CD8-positive, alpha-beta memory T cell (primary cell): ENCODE measurements at regions not wholly inside any gene's neighbourhood (a gene's known extent, or its start where the extent isn't known, plus 50 kb on each side); places are given as distances from the start of the nearest gene placed in this dataset.

Experiments
- CTCF ChIA-PET: fragments of 350-600 bp; sonication (Branson Sonifier 250); formaldehyde crosslinking; loops from one replicate; lab custom pipeline; 2021; ENCODE audit warnings: antibody characterized with exemption; lab: Charles Lee
- POLR2A ChIA-PET: fragments of 350-600 bp; sonication (Branson Sonifier 250); formaldehyde crosslinking; loops from one replicate; lab custom pipeline; 2021; ENCODE audit warnings: antibody characterized with exemption; lab: Charles Lee
- DNase-seq, 5 donors: peaks; one replicate each; pipeline versions ENCODE4 v3.0.0 to v3.0.0-alpha.2; 2020 to 2022; ENCODE audit warnings: mixed read lengths in 1 of 5
- H3K27ac ChIP-seq: one replicate; pipeline ENCODE4 v1.7.0; 2013; ENCODE audit warnings: low read depth, mild to moderate bottlenecking, low read length, moderate library complexity
- H3K27me3 ChIP-seq: 2 replicates; pipeline ENCODE4 v1.7.0; 2013; ENCODE audit warnings: low read length, mild to moderate bottlenecking; ENCODE audit not compliant: insufficient read depth, poor library complexity, severe bottlenecking
- H3K36me3 ChIP-seq: 2 replicates; pipeline ENCODE4 v1.7.0; 2013; ENCODE audit warnings: mild to moderate bottlenecking, low read length, moderate library complexity; ENCODE audit not compliant: insufficient read depth
- H3K4me1 ChIP-seq: 2 replicates; pipeline ENCODE4 v1.7.0; 2013; ENCODE audit warnings: mild to moderate bottlenecking, low read length, moderate library complexity; ENCODE audit not compliant: insufficient read depth
- H3K4me3 ChIP-seq: 2 replicates; pipeline ENCODE4 v1.7.0; 2013; ENCODE audit warnings: mild to moderate bottlenecking, low read length
- H3K9me3 ChIP-seq: 2 replicates; pipeline ENCODE4 v1.7.0; 2013; ENCODE audit warnings: mild to moderate bottlenecking, low read length
- H3K27ac Mint-ChIP-seq, 8 donors: one replicate each; pipeline ENCODE4 v1.8.0; 2020 to 2021; ENCODE audit warnings: mixed read lengths in 8 of 8, mild to moderate bottlenecking in 6 of 8, inconsistent platforms in 3 of 8, moderate library complexity in 3 of 8
- H3K27me3 Mint-ChIP-seq, 2 donors: one replicate each; pipeline ENCODE4 v1.8.0; 2020 to 2021; ENCODE audit warnings: mixed read lengths in 2 of 2, mild to moderate bottlenecking in 1 of 2, moderate library complexity in 1 of 2
- H3K36me3 Mint-ChIP-seq, 3 donors: one replicate each; pipeline ENCODE4 v1.8.0; 2020 to 2021; ENCODE audit warnings: mixed read lengths in 3 of 3, inconsistent platforms in 1 of 3, mild to moderate bottlenecking in 1 of 3
- H3K4me1 Mint-ChIP-seq, 3 donors: one replicate each; pipeline ENCODE4 v1.8.0; 2020 to 2021; ENCODE audit warnings: mixed read lengths in 3 of 3, inconsistent platforms in 1 of 3, mild to moderate bottlenecking in 1 of 3
- H3K4me3 Mint-ChIP-seq, 7 donors: one replicate each; pipeline ENCODE4 v1.8.0; 2020 to 2021; ENCODE audit warnings: mixed read lengths in 7 of 7, mild to moderate bottlenecking in 6 of 7, moderate library complexity in 4 of 7, inconsistent platforms in 2 of 7
- H3K9me3 Mint-ChIP-seq, 5 donors: one replicate each; pipeline ENCODE4 v1.8.0; 2020 to 2022; ENCODE audit warnings: mixed read lengths in 5 of 5, mild to moderate bottlenecking in 3 of 5, moderate library complexity in 2 of 5, inconsistent platforms in 1 of 5

DNA sequence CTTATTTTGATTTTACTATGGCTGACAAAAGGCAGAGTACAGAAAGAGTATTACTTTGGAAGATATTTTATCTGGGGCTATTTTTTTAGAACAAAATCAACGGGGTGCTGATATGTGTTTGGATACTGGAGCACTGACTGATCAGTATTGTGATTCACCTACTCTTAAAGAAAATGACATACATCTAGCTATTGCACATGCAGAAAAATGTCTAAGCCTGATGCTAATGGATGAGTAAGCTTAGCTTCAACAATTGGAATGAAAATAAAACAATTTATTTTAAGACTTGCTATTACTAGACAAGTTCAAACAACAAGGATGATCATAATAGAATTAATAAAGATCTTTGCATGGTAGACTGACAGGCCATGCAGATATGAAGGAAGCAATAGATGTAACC, 262.0 kb downstream of the PPP1R2C start:
- no peak overlapping the region for H3K27ac Mint-ChIP-seq

DNA sequence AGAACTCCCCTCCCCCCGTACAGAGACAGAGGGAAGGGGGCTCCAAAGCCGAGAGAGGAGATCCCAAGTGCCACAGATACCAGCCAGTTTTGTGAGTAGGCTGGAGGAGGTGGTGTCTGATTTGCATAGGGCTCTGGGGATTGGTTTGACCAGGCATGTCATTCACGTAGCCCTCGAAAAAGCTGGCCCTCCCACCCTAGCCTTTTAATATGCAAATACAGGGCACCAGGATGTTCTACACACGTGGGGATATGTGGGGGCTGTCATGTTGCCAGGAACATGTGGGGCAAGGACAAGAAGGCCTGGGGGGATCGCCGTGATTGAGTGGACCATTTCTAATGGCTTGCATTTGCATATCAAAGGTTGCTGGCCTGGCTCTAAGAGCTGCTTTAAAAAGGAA, 272.9 kb downstream of the PPP1R2C start:
- no peaks in the 10 kb centered on the region for H3K9me3 ChIP-seq
- H3K27ac ChIP-seq = no peak overlapping the region
- peaks cover 0 to 6% of the 10 kb centered on the region in 2 donors for H3K27me3 Mint-ChIP-seq
- H3K27ac Mint-ChIP-seq = no peak overlapping the region
- H3K27me3 ChIP-seq = no peaks in the 10 kb centered on the region
- H3K9me3 Mint-ChIP-seq = peaks cover 3 to 14% (median 12%) of the 10 kb centered on the region in 5 donors
- peaks cover 0 to 4% (median 0%) of the 10 kb centered on the region in 3 donors for H3K4me1 Mint-ChIP-seq
- H3K4me1 ChIP-seq = no peaks in the 10 kb centered on the region
- no peaks in the 10 kb centered on the region for H3K36me3 ChIP-seq
- no peak overlapping the region for H3K4me3 Mint-ChIP-seq
- no peak overlapping the region for H3K4me3 ChIP-seq
- ChIA-PET POLR2A (no interaction called here), CTCF (no interaction called here)
- peaks cover 0 to 18% (median 3%) of the 10 kb centered on the region in 3 donors for H3K36me3 Mint-ChIP-seq
- no peak for DNase-seq

More for the DNA sequence above, 262.0 kb downstream of the PPP1R2C start:
- DNase-seq = no peak
- no peak overlapping the region for H3K4me3 Mint-ChIP-seq
- H3K9me3 ChIP-seq = no peaks in the 10 kb centered on the region
- no peaks in the 10 kb centered on the region for H3K36me3 ChIP-seq
- ChIA-PET CTCF (no interaction called here), POLR2A (no interaction called here)
- H3K27me3 ChIP-seq = no peaks in the 10 kb centered on the region
- peaks cover 0 to 5% (median 0%) of the 10 kb centered on the region in 3 donors for H3K36me3 Mint-ChIP-seq
- H3K4me3 ChIP-seq = no peak overlapping the region
- no peaks in the 10 kb centered on the region for H3K4me1 ChIP-seq
- H3K27ac ChIP-seq = no peak overlapping the region
- H3K27me3 Mint-ChIP-seq = no peaks in the 10 kb centered on the region
- no peaks in the 10 kb centered on the region for H3K4me1 Mint-ChIP-seq
- peaks cover 0 to 12% (median 2%) of the 10 kb centered on the region in 5 donors for H3K9me3 Mint-ChIP-seq

DNA sequence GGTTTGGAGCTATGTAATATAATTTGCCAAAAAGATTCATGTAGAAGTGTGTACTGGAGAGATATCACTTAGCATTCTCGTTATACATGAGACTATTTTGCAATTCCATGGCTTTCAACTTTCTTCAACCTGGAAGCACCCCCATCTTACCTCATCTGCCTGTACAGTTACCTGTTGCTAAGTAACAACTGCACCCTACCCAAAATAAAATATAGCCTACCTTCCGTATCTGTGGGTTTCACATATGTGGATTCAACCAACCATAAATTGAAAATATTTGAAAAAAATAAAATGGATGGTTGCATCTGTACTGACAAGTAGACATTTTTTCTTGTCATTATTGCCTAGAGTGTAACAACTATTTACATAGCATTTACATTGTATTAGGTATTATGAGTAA, 278.3 kb downstream of the PPP1R2C start:
- Histone ChIP-seq H3K27ac (no peak overlapping the region), H3K9me3 (no peaks in the 10 kb centered on the region), H3K4me3 (no peak overlapping the region), H3K36me3 (no peaks in the 10 kb centered on the region), H3K27me3 (no peaks in the 10 kb centered on the region), H3K4me1 (peaks cover 7% of the 10 kb centered on the region)
- H3K36me3 Mint-ChIP-seq = no peaks in the 10 kb centered on the region
- no peaks in the 10 kb centered on the region for H3K9me3 Mint-ChIP-seq
- ChIA-PET CTCF (no interaction called here), POLR2A (no interaction called here)
- peaks cover 0 to 7% of the 10 kb centered on the region in 2 donors for H3K27me3 Mint-ChIP-seq
- DNase-seq = no peak
- no peak overlapping the region for H3K4me3 Mint-ChIP-seq
- H3K4me1 Mint-ChIP-seq = peaks cover 14 to 17% (median 14%) of the 10 kb centered on the region in 3 donors
- no peak overlapping the region for H3K27ac Mint-ChIP-seq

DNA sequence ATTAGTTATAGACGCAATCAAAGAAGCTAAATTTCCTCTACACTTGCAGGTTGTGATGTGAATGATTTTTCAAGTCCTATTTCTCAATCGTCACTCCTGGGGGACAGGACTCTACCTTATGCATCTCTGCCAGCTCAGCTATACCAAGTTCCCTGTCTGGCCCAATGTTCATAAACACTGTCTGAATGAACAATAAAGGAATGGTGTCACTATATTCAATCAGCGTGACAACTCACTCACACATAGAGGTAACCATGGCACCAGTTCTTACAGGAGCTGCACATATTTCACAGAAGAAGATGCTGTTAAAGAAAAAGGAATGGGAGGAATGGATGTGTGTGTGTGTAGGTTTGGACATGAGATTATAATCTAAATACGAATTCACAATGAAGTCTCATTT, 280.6 kb downstream of the PPP1R2C start:
- ChIA-PET CTCF (no interaction called here), POLR2A (no interaction called here)
- Histone ChIP-seq H3K9me3 (no peaks in the 10 kb centered on the region), H3K36me3 (no peaks in the 10 kb centered on the region), H3K4me3 (no peak overlapping the region), H3K4me1 (peaks cover 7% of the 10 kb centered on the region), H3K27me3 (no peaks in the 10 kb centered on the region), H3K27ac (no peak overlapping the region)
- Mint-ChIP-seq H3K27me3 (peaks cover 0 to 7% of the 10 kb centered on the region in 2 donors), H3K36me3 (no peaks in the 10 kb centered on the region), H3K4me1 (peaks cover 18 to 21% (median 18%) of the 10 kb centered on the region in 3 donors), H3K9me3 (no peaks in the 10 kb centered on the region), H3K27ac (no peak overlapping the region), H3K4me3 (no peak overlapping the region)
- no peak for DNase-seq

DNA sequence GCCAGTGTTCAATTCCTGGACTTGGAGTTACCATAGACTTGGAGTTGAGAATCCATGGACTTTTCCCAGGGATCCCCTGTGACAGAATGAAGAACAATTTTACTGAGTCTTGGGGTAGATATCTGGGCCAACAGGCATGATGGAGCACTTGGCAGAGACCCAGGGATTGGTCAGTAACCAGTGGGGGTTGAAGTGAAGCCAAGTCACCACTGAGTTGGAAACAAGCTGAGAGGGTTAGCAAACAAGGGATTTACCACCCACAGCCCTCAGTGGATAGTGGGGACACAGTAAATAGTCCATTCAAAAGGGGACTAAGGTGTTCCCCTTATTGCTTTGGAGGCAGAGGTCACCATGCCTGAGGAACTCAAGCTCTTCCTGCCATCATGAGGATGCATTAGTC, 281.7 kb downstream of the PPP1R2C start:
- H3K27me3 ChIP-seq = no peaks in the 10 kb centered on the region
- POLR2A ChIA-PET = interaction anchor here (0.6 kb wide), 1 partner anchor 299 kb away, joined by 5 read pairs; no protein-coding TSS in a partner anchor
- no peaks in the 10 kb centered on the region for H3K9me3 ChIP-seq
- no peak overlapping the region for H3K4me3 ChIP-seq
- Mint-ChIP-seq H3K4me3 (no peak overlapping the region), H3K27ac (no peak overlapping the region), H3K36me3 (no peaks in the 10 kb centered on the region), H3K4me1 (peaks cover 18% of the 10 kb centered on the region in 3 donors), H3K9me3 (no peaks in the 10 kb centered on the region), H3K27me3 (peaks cover 0 to 4% of the 10 kb centered on the region in 2 donors)
- H3K36me3 ChIP-seq = no peaks in the 10 kb centered on the region
- CTCF ChIA-PET = no interaction called here
- peaks cover 7% of the 10 kb centered on the region for H3K4me1 ChIP-seq
- H3K27ac ChIP-seq = no peak overlapping the region
- no peak for DNase-seq

DNA sequence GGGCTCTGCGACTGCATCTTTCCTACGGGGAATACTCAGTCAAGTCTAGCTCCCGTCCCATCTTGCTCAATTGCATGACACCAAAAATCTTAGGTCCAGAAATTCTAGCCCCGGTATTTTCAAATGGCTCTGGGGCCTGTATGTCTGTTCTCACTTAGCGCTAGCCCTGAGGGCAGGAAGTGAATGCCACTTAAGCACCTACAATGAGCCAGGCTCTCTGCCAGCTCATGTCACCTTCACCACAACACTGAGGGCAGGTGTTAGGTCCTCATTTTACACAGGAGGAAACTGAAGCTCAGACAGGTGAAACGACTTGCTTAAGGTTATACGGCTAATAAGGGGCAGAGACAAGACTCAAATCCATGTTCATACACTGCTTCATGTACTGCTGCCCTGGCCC, 282.8 kb downstream of the PPP1R2C start:
- H3K4me1 Mint-ChIP-seq = peaks cover 18% of the 10 kb centered on the region in 3 donors
- no peak overlapping the region for H3K4me3 ChIP-seq
- H3K27me3 ChIP-seq = no peaks in the 10 kb centered on the region
- H3K36me3 ChIP-seq = no peaks in the 10 kb centered on the region
- no peaks in the 10 kb centered on the region for H3K36me3 Mint-ChIP-seq
- ChIA-PET CTCF (no interaction called here), POLR2A (no interaction called here)
- no peaks in the 10 kb centered on the region for H3K9me3 ChIP-seq
- peak overlapping the region in 3 of 7 donors; percentile 40 to 57 (median 54) for H3K4me3 Mint-ChIP-seq
- peak; percentile 2 to 53 (median 7) for DNase-seq
- no peak overlapping the region for H3K27ac ChIP-seq
- peaks cover 7% of the 10 kb centered on the region for H3K4me1 ChIP-seq
- H3K27ac Mint-ChIP-seq = peak overlapping the region in 5 of 8 donors; percentile 21 to 66 (median 62)
- H3K27me3 Mint-ChIP-seq = peaks cover 0 to 4% of the 10 kb centered on the region in 2 donors
- no peaks in the 10 kb centered on the region for H3K9me3 Mint-ChIP-seq

DNA sequence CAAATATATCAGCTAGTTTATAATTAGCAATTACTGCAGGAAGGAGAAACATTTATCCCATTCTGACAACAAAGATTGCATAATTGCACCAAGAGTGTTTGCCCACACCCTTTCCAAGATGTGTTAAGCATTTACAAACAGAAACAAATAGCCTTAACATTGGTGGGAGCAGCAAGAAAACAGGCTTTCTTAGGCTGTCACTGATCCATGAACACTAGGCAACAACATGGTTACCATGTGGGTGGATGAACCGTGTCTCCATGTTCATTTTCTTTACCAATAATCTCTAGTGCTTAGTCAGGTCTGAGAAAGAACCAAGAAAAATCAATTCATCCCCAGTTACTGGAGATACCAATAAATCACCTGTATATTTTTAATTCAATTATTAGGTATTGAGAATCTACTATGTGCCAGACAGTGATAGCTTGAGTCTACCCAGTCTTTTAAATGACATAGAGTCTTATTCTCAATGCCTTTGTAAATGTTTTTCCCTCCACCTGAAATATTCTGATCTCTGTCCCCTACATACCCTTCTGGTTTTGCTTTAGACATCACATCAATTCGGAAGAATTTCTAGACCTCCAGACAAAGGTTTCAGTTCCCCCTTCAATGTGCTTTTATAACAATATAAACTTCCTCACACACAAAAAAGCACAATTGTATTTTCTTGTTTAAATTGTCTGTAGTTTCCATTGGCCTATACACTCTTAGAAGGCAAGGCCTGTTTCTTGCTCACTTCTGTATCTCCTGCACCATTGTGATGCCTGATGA, 286.6 kb downstream of the PPP1R2C start:
- no peaks in the 10 kb centered on the region for H3K9me3 ChIP-seq
- no peaks in the 10 kb centered on the region for H3K27me3 ChIP-seq
- Mint-ChIP-seq H3K36me3 (no peaks in the 10 kb centered on the region), H3K27ac (no peak overlapping the region), H3K27me3 (peaks cover 0 to 7% of the 10 kb centered on the region in 2 donors), H3K9me3 (no peaks in the 10 kb centered on the region), H3K4me3 (no peak overlapping the region), H3K4me1 (peaks cover 18% of the 10 kb centered on the region in 3 donors)
- H3K4me3 ChIP-seq = no peak overlapping the region
- no peaks in the 10 kb centered on the region for H3K36me3 ChIP-seq
- peaks cover 7% of the 10 kb centered on the region for H3K4me1 ChIP-seq
- CTCF ChIA-PET = no interaction called here
- no peak for DNase-seq
- POLR2A ChIA-PET = no interaction called here
- no peak overlapping the region for H3K27ac ChIP-seq

DNA sequence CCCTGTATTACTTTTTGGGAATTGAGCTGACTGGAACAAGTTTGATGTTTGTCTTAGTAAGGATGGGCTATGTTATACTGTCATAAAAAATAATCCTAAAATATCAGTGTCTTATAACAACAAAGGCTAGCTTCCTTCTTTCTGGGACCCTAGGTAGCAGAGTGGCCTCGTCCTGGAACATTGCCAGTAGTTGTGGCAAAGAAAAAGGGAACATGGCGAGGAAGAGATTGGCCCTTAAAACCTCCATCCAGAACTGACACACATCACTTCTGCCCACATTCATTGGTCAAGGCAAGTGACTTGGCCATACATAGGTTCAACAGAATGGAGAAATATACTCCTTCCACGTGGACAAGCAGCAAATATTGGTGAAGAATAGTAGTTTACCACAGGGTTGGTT, 287.9 kb downstream of the PPP1R2C start:
- Histone ChIP-seq H3K36me3 (no peaks in the 10 kb centered on the region), H3K27ac (no peak overlapping the region), H3K27me3 (no peaks in the 10 kb centered on the region), H3K9me3 (no peaks in the 10 kb centered on the region), H3K4me1 (peaks cover 5% of the 10 kb centered on the region), H3K4me3 (no peak overlapping the region)
- Mint-ChIP-seq H3K9me3 (no peaks in the 10 kb centered on the region), H3K4me3 (no peak overlapping the region), H3K4me1 (peaks cover 9% of the 10 kb centered on the region in 3 donors), H3K36me3 (no peaks in the 10 kb centered on the region), H3K27ac (no peak overlapping the region), H3K27me3 (peaks cover 0 to 3% of the 10 kb centered on the region in 2 donors)
- DNase-seq = no peak
- ChIA-PET POLR2A (no interaction called here), CTCF (no interaction called here)
